NCI-H2029 treated with DMSO at 0.1 percent for 48 hours (cell line): ENCODE measurements at regions not wholly inside any gene's neighbourhood (a gene's known extent, or its start where the extent isn't known, plus 50 kb on each side); places are given as distances from the start of the nearest gene placed in this dataset.

Experiments
- DNase-seq: peaks from one replicate; lab custom pipeline; 2025; lab: John Stamatoyannopoulos, UW

DNA sequence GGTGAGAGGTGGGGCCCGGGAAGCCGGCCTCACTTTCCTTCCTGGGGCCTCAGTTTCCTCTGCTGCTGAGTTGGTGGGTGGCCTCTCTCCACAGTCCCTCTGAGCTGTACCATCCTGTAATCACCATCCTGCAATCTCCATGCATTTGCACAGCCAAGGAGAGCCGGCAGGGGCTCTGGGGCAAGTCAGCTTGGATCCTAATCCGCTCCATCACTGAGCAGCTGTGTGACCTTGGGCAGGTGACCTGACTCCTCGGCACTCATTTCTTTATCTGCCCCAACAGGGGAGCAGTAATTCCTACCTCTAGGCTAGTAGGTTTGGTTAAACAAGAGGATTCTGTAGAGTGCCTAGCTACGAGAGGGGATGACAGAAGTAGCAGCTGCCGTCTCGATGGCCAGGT is 88.2 kb upstream of the ZNF618 start:
- DNase-seq: no peak

- DNase-seq: no peak
These were observed 87.3 kb upstream of the ZNF618 start for GRCh38 chr9:113788616-113789330.

- DNase-seq: no peak
These were observed 86.0 kb upstream of the ZNF618 start for GRCh38 chr9:113790093-113790492.

DNA sequence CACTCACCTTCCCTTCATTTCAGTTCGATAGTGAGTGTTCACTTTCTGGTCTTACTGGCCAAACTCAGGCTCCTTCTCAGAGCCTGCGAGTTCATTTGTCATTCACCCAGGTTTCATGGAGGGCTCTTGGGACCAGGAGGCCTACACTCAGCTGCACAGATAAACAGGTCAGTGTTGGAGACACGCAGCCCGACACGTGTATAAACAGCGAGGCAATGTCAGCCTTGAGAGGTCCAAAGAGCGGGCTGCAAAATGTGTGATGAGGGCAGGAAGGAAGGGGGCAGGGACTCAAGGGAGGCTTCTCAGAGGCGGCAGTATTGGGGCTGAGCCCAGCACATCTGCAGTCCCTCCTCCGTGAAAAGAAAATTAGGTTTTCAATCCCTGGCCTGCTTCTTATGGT is 82.6 kb upstream of the ZNF618 start:
- no peak for DNase-seq

- DNase-seq: no peak
These were observed 81.4 kb upstream of the ZNF618 start for GRCh38 chr9:113794721-113795120.

DNA sequence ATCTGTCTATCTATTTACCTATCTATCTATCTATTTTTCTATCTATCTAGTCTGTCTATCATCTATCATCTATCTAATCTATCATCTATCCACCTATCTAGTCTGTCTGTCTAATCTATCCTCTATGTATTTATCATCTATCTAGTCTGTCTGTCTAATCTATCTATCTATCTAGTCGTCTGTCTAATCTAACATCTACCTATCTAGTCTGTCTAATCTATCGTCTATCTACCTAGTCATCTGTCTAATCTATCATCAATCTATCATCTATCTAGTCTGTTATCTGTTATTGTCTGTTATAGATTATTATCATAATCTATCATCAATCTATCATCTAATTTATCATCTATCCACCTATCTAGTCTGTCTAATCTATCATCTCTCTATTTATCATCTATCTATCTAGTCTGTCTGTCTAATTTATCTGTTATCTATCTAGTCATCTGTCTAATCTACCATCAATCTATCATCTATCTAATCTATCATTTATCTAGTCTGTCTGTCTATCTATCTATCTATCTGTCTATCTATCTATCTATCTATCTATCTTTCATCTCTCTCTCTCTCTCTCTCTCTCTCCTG is 80.2 kb upstream of the ZNF618 start:
- no peak for DNase-seq

DNA sequence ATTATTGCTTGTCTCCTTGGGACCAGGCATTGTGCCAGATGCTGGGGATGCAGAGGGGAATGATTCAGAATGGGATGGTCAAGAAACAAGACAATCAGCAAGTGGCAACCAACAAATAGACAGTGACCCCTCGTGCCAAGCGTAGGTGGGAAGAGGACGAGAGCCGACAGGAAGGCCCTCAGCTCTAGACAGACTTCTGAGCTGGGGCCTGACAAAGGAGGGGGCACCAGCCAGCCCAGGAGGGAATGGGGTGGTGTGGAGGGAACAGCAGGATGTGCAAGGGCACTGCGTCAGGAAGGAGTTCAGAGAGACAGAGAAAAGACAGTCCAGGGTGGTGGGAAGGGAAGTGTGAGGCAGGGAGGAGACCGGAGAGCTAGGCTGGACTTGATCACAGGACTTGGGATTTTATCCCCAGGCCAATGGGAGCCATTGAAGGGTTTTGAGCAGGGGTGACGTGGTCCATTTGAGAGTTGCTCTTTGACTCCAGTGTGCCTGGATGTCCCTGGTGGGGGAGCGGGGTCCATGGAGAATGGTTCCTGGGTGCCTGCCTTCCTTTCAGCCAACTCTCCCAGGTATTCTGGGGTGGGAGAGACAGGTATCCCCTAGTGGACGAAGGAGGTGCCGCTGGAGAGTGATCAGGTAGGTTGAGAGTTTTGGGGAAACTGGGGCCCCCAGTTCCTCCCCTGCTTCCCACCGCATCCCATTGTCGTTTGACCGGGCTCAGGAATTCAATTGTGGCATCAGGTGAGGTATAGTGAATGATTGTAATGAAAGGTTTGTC is 79.3 kb upstream of the ZNF618 start:
- no peak for DNase-seq

GRCh38 chr9:113798062-113799030 is 77.8 kb upstream of the ZNF618 start:
- no peak for DNase-seq

DNA sequence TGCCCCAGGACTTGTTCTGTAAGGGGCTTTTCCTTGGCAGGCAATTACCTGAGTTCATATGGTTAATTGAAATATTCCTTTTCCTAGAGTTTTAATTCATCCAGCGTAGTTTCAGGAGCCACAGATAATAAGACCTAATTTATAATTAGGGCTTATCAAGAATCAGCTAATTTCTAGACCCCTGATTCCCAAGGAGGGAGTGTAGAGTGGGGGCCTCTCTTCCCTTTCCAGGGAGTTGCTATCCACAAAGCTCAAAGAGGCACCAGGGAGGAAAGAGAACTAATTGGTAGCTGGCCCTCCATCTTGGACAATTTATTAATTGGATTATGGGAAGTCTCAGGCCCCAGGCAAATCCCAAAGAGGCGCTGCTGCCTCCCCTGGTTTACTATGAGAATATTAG is 75.8 kb upstream of the ZNF618 start:
- DNase-seq: no peak

DNA sequence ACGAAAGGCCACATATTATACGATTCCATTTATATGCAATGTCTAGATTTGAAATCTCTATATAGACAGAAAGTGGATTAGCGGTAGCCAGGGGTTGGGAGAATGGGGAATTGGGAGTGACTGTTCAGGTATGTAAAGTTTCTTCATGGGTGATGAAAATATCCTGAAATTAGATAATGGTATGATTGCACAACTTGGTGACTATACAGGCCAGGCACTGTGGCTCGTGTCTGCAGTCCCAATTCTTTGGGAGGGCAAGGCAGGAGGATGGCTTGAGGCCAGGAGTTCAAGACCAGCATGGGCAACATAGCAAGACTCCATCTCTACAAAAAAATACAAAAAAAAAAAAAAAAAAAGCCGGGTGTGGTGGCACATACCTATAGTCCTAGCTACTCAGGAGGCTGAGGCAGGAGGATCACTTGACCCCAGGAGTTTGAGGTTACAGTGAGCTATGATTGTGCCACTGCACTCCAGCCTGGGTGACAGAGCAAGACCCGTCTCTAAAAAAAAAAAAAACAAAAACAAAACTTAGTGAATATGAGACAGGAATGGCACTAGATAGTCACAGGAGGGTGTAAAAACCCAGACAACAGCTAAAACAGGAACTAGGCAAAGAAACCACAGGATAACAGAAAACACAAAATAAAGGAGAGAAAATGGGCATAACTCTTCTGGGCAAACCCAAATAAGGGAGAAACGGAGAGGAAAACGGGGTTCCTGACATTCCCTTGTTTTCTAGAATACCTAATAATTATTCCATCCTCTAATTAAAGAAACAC is 72.1 kb upstream of the ZNF618 start:
- no peak for DNase-seq

GRCh38 chr9:113805486-113806132 is 70.5 kb upstream of the ZNF618 start:
- no peak for DNase-seq

- DNase-seq: peak; percentile 76
These were observed 68.7 kb upstream of the ZNF618 start for GRCh38 chr9:113807173-113808061.

GRCh38 chr9:113808391-113809358 is 67.4 kb upstream of the ZNF618 start:
- no peak for DNase-seq

- DNase-seq: peak; percentile 72
These were observed 58.9 kb upstream of the ZNF618 start for GRCh38 chr9:113817171-113817570.

GRCh38 chr9:113818391-113818790 is 57.7 kb upstream of the ZNF618 start:
- DNase-seq: no peak

DNA sequence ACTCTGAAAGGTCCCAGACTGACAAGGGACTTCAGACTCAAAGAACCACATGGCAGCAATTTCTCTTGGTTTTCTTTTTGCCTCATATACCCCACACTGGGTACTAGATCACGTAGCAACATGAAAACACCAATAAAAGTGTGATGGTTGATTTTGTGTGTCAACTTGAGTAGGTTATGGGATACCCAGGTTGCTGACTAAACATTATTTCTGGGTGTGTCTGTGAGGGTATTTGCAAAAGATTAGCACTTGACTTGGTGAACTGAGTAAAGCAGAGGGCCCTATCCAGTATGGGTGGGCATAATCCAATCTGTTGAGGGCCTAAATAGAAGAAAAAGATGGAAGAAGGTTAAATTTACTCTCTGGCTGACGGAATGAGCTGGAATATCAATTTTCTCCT is 53.8 kb upstream of the ZNF618 start:
- no peak for DNase-seq

- DNase-seq: no peak
These were observed 52.7 kb upstream of the ZNF618 start for GRCh38 chr9:113823421-113823820.
